Ovary (tissue), 3 donors: ENCODE measurements at regions not wholly inside any gene's neighbourhood (a gene's known extent, or its start where the extent isn't known, plus 50 kb on each side); places are given as distances from the start of the nearest gene placed in this dataset.

Experiments
- CTCF ChIP-seq, 3 donors: fragments of 450-650 bp in 2 of 3; fragments of 200-600 bp in 1 of 3; IDR thresholded peaks; one replicate each; pipeline versions ENCODE4 v1.5.1 to v1.8.0; 2016 to 2022; ENCODE audit warnings: antibody characterized with exemption in 3 of 3, mild to moderate bottlenecking in 1 of 3
- POLR2A ChIP-seq: fragments of 450-650 bp; IDR thresholded peaks from one replicate; pipeline ENCODE4 v1.6.1; 2017; ENCODE audit warnings: antibody characterized with exemption, mild to moderate bottlenecking, moderate library complexity
- donor health status: DM: no; HTN: no; CAD: no.

- no peak for TF ChIP-seq CTCF (IDR thresholded peaks at IDR 0.05)
- TF ChIP-seq POLR2A = no peak
Observed at GRCh38 chr4:130099105-130099504, 1003.2 kb downstream of the C4orf33 start.
